Fibroblast of mammary gland (primary cell): ENCODE measurements at regions not wholly inside any gene's neighbourhood (a gene's known extent, or its start where the extent isn't known, plus 50 kb on each side); places are given as distances from the start of the nearest gene placed in this dataset.

Experiments
- DNase-seq: peaks from one replicate; pipeline ENCODE4 v3.0.0-alpha.2; 2010; ENCODE audit warnings: low read depth
- H3K4me3 ChIP-seq: 2 replicates; pipeline ENCODE4 v1.5.1; 2011; ENCODE audit warnings: low read depth, mild to moderate bottlenecking, low read length, moderate library complexity; ENCODE audit not compliant: control insufficient read depth
- CTCF ChIP-seq: conservative IDR thresholded peaks from 2 replicates; pipeline ENCODE4 v1.5.1; 2011; ENCODE audit warnings: low read depth, low read length, inconsistent platforms; ENCODE audit not compliant: control insufficient read depth, insufficient read depth

GRCh38 chr22:49531368-49531791, 296.3 kb downstream of the BRD1 start:
- H3K4me3 ChIP-seq = no peak overlapping the region
- no peak for TF ChIP-seq CTCF
- DNase-seq = no peak

GRCh38 chr22:49530671-49531367, 296.9 kb downstream of the BRD1 start:
- TF ChIP-seq CTCF = no peak
- DNase-seq = no peak
- H3K4me3 ChIP-seq = no peak overlapping the region

- TF ChIP-seq CTCF = no peak
- H3K4me3 ChIP-seq = no peak overlapping the region
- DNase-seq = no peak
Measured at GRCh38 chr22:49528420-49528720, 299.3 kb downstream of the BRD1 start.

- no peak overlapping the region for H3K4me3 ChIP-seq
- DNase-seq = no peak
- TF ChIP-seq CTCF = no peak
Measured at GRCh38 chr22:49527611-49528419, 299.9 kb downstream of the BRD1 start.

GRCh38 chr22:49525801-49526535, 301.7 kb downstream of the BRD1 start:
- no peak for DNase-seq
- no peak overlapping the region for H3K4me3 ChIP-seq
- no peak for TF ChIP-seq CTCF

- no peak for TF ChIP-seq CTCF
- H3K4me3 ChIP-seq = no peak overlapping the region
- no peak for DNase-seq
Measured at GRCh38 chr22:49525360-49525759, 302.3 kb downstream of the BRD1 start.
